ENCODE measurements at regions not wholly inside any gene's neighbourhood (a gene's known extent, or its start where the extent isn't known, plus 50 kb on each side); places are given as distances from the start of the nearest gene placed in this dataset.

GRCh38 chr14:98168211-98168985 lies 1103.6 kb downstream of the BCL11B start:
- no peak for TF ChIP-seq CTCF (IDR thresholded peaks at IDR 0.05; ENCODE audit: extremely low read depth in 1 of 2, insufficient read depth in 1 of 2, low read depth in 1 of 2, low read length in 2 of 2)
- no peak for TF ChIP-seq POLR2AphosphoS5 (IDR thresholded peaks at IDR 0.05; ENCODE audit: insufficient read depth, low read depth, low read length)
- TF ChIP-seq EZH2 (IDR thresholded peaks at IDR 0.05; ENCODE audit: borderline replicate concordance, low read depth, low read length, severe bottlenecking) = no peak
